Spleen (tissue), 7 donors: ENCODE measurements at regions not wholly inside any gene's neighbourhood (a gene's known extent, or its start where the extent isn't known, plus 50 kb on each side); places are given as distances from the start of the nearest gene placed in this dataset.

Source experiments
- POLR2A ChIP-seq, 3 donors: fragments of 450-650 bp; IDR thresholded peaks; one replicate each; pipeline ENCODE4 v1.5.1; 2017; ENCODE audit warnings: antibody characterized with exemption in 3 of 3, mild to moderate bottlenecking in 1 of 3
- POLR2AphosphoS5 ChIP-seq, 3 donors: sonication (generic); formaldehyde crosslinking; IDR thresholded peaks; one replicate each; pipeline ENCODE4 v1.5.1; 2017; ENCODE audit warnings: antibody characterized with exemption in 3 of 3
- TF ChIP-seq, protein P1 (sequence below), 11 experiments: fragments of 200-600 bp in 7 of 11; fragments of 450-650 bp in 4 of 11; sonication (generic) in 4 of 11; IDR thresholded peaks in 8 of 11; conservative IDR thresholded peaks in 3 of 11; 1 replicate in 7 of 11; 2 replicates in 4 of 11; pipeline versions ENCODE4 v1.4.0 to v1.8.0; 2016 to 2021; ENCODE audit warnings: antibody characterized with exemption in 11 of 11, inconsistent platforms in 4 of 11, mild to moderate bottlenecking in 1 of 11
- donor health status: DM: no; HTN: no; CAD: no; lungs with moderate emphysema.
- donor health status: DM: no; HTN: no; CAD: no.
- donor health status: DM: no; HTN: no; CAD: no.

DNA sequence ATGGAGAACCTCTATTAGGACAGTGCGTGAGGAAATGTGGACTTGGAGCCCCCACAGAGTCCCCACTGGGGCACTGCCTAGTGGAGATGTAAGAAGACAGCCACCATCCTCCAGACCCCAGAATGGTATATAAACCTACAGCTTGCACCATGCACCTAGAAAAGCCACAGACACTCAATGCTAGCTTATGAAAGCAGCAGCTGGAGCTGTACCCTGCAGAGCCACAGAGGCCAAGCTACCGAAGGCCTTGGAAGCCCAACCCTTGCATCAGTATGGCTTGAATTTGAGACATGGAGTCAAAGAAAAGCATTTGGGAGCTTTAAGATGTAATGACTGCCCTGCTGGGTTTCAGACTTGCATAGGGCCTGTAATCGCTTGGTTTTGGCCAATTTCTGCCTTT, 361.3 kb downstream of the ZNF248 start:
- TF ChIP-seq, protein P1, sequence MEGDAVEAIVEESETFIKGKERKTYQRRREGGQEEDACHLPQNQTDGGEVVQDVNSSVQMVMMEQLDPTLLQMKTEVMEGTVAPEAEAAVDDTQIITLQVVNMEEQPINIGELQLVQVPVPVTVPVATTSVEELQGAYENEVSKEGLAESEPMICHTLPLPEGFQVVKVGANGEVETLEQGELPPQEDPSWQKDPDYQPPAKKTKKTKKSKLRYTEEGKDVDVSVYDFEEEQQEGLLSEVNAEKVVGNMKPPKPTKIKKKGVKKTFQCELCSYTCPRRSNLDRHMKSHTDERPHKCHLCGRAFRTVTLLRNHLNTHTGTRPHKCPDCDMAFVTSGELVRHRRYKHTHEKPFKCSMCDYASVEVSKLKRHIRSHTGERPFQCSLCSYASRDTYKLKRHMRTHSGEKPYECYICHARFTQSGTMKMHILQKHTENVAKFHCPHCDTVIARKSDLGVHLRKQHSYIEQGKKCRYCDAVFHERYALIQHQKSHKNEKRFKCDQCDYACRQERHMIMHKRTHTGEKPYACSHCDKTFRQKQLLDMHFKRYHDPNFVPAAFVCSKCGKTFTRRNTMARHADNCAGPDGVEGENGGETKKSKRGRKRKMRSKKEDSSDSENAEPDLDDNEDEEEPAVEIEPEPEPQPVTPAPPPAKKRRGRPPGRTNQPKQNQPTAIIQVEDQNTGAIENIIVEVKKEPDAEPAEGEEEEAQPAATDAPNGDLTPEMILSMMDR (IDR thresholded peaks at IDR 0.05 in 8 of 11, conservative IDR thresholded peaks at IDR 0.05 in 3 of 11) = no peak
- TF ChIP-seq POLR2AphosphoS5 (IDR thresholded peaks at IDR 0.05) (no peak), POLR2A (IDR thresholded peaks at IDR 0.05) (no peak)
